H1 (cell line): ENCODE measurements at regions not wholly inside any gene's neighbourhood (a gene's known extent, or its start where the extent isn't known, plus 50 kb on each side); places are given as distances from the start of the nearest gene placed in this dataset.

Source experiments
- CTCF ChIA-PET: fragments of 300-600 bp; sonication (Branson Sonifier 250); formaldehyde crosslinking; loops from one replicate; lab custom pipeline; 2021; ENCODE audit not compliant: partially characterized antibody; lab: Charles Lee
- POLR2A ChIA-PET: fragments of 300-600 bp; sonication (Branson Sonifier 250); formaldehyde crosslinking; loops from one replicate; lab custom pipeline; 2021; ENCODE audit warnings: inconsistent platforms; ENCODE audit not compliant: partially characterized antibody; lab: Charles Lee
- DNase-seq, 2 experiments: peaks; one replicate each; pipeline versions ENCODE4 v3.0.0 to v3.0.0-alpha.2; 2010 to 2022; ENCODE audit warnings: low spot score in 2 of 2, low read depth in 1 of 2, mixed read lengths in 1 of 2
- FAIRE-seq: peaks from 2 replicates; lab custom pipeline; 2011; peaks lifted over from hg19 to GRCh38; lab: Jason Lieb, UNC
- H2AFZ ChIP-seq: 2 replicates; pipeline ENCODE4 v1.8.1; 2012; ENCODE audit warnings: low read length, inconsistent platforms
- H2AK5ac ChIP-seq: 2 replicates; pipeline ENCODE4 v1.6.1; 2013; ENCODE audit warnings: low read depth, low read length
- H2BK120ac ChIP-seq: replicated peaks from 2 replicates; pipeline ENCODE3; 2013; ENCODE audit warnings: low read depth, low read length, inconsistent platforms
- H2BK12ac ChIP-seq: 2 replicates; pipeline ENCODE4 v1.6.1; 2013; ENCODE audit warnings: low read depth, low read length
- H2BK15ac ChIP-seq: 2 replicates; pipeline ENCODE4 v1.6.1; 2013; ENCODE audit warnings: low read length
- H2BK20ac ChIP-seq: 2 replicates; pipeline ENCODE4 v1.6.1; 2013; ENCODE audit warnings: low read length
- H2BK5ac ChIP-seq: 2 replicates; pipeline ENCODE4 v1.6.1; 2013; ENCODE audit warnings: low read depth, low read length
- H3K14ac ChIP-seq: 2 replicates; pipeline ENCODE4 v1.6.1; 2013; ENCODE audit warnings: inconsistent platforms; ENCODE audit not compliant: insufficient read length
- H3K18ac ChIP-seq: 2 replicates; pipeline ENCODE4 v1.6.1; 2013; ENCODE audit warnings: low read length; ENCODE audit errors: extremely low read depth
- H3K23ac ChIP-seq: 2 replicates; pipeline ENCODE4 v1.6.1; 2013; ENCODE audit warnings: inconsistent platforms; ENCODE audit not compliant: insufficient read length
- H3K23me2 ChIP-seq: 2 replicates; pipeline ENCODE4 v1.6.1; 2013; ENCODE audit warnings: low read depth, low read length
- H3K27ac ChIP-seq: 2 replicates; pipeline ENCODE4 v1.6.1; 2011; ENCODE audit warnings: low read depth, low read length, inconsistent platforms
- H3K27me3 ChIP-seq, 4 experiments: replicated peaks in 1 of 4; 1 replicate in 1 of 4; 2 replicates in 3 of 4; pipeline versions ENCODE4 v1.6.1 to v1.8.1; 2011 to 2013; ENCODE audit warnings: low read length in 3 of 4, mild to moderate bottlenecking in 3 of 4, inconsistent platforms in 2 of 4, mixed read lengths in 2 of 4, moderate library complexity in 1 of 4; ENCODE audit not compliant: control insufficient read depth in 3 of 4, insufficient read depth in 3 of 4; ENCODE audit errors: extremely low read depth in 1 of 4
- H3K36me3 ChIP-seq, 4 experiments: 2 replicates each; pipeline versions ENCODE4 v1.6.1 to v1.8.1; 2011 to 2013; ENCODE audit warnings: mild to moderate bottlenecking in 4 of 4, low read length in 3 of 4, moderate library complexity in 2 of 4, control low read depth in 1 of 4, inconsistent platforms in 1 of 4; ENCODE audit not compliant: insufficient read depth in 4 of 4, control insufficient read depth in 2 of 4
- H3K4ac ChIP-seq: replicated peaks from 2 replicates; pipeline ENCODE3; 2013; ENCODE audit warnings: low read length, low read depth, mixed read lengths, inconsistent platforms; ENCODE audit not compliant: insufficient read length
- H3K4me1 ChIP-seq, 4 experiments: replicated peaks in 1 of 4; 1 replicate in 1 of 4; 2 replicates in 3 of 4; pipeline versions ENCODE4 v1.6.1 to v1.8.1; 2011 to 2013; ENCODE audit warnings: low read length in 3 of 4, inconsistent platforms in 2 of 4, mixed read lengths in 1 of 4; ENCODE audit not compliant: insufficient read depth in 4 of 4, control insufficient read depth in 3 of 4
- H3K4me2 ChIP-seq, 2 experiments: 2 replicates each; pipeline versions ENCODE4 v1.6.1 to v1.8.1; 2011 to 2013; ENCODE audit warnings: low read depth in 2 of 2, low read length in 2 of 2, control low read depth in 1 of 2, inconsistent platforms in 1 of 2, mild to moderate bottlenecking in 1 of 2; ENCODE audit not compliant: insufficient read depth in 1 of 2
- H3K4me3 ChIP-seq, 4 experiments: fragments of 200-600, 300-600 bp in 1 of 4; sonication (generic), shearing (Covaris generic), sonication (Bioruptor Twin) in 1 of 4; 2 replicates each; pipeline versions ENCODE4 v1.5.1 to v1.8.1; 2011 to 2016; ENCODE audit warnings: low read length in 4 of 4, low read depth in 3 of 4, control low read depth in 2 of 4, inconsistent platforms in 2 of 4, mild to moderate bottlenecking in 2 of 4, mixed read lengths in 1 of 4, moderate library complexity in 1 of 4; ENCODE audit not compliant: insufficient read depth in 2 of 4; ENCODE audit errors: extremely low read depth in 1 of 4
- H3K56ac ChIP-seq: replicated peaks from 2 replicates; pipeline ENCODE3; 2013; ENCODE audit warnings: low read depth, mild to moderate bottlenecking, mixed read lengths, low read length, inconsistent platforms; ENCODE audit not compliant: insufficient read length
- H3K79me1 ChIP-seq: 2 replicates; pipeline ENCODE4 v1.6.1; 2013; ENCODE audit warnings: low read depth, low read length, control low read depth
- H3K79me2 ChIP-seq, 2 experiments: 2 replicates each; pipeline versions ENCODE4 v1.6.1 to v1.8.1; 2012 to 2013; ENCODE audit warnings: low read length in 2 of 2, mild to moderate bottlenecking in 2 of 2, inconsistent platforms in 1 of 2; ENCODE audit not compliant: insufficient read depth in 2 of 2, control insufficient read depth in 1 of 2
- H3K9ac ChIP-seq, 4 experiments: replicated peaks in 1 of 4; 1 replicate in 1 of 4; 2 replicates in 3 of 4; pipeline versions ENCODE4 v1.6.1 to v1.8.1; 2011 to 2013; ENCODE audit warnings: low read depth in 3 of 4, low read length in 3 of 4, control low read depth in 2 of 4, mild to moderate bottlenecking in 2 of 4, moderate library complexity in 2 of 4, inconsistent platforms in 1 of 4; ENCODE audit errors: extremely low read depth in 1 of 4
- H3K9me3 ChIP-seq, 2 experiments: 2 replicates each; pipeline versions ENCODE4 v1.6.1 to v1.8.1; 2012 to 2013; ENCODE audit warnings: mild to moderate bottlenecking in 2 of 2, moderate library complexity in 2 of 2, control low read depth in 1 of 2, inconsistent platforms in 1 of 2, low read depth in 1 of 2, low read length in 1 of 2, mixed read lengths in 1 of 2; ENCODE audit not compliant: insufficient read depth in 2 of 2
- H4K20me1 ChIP-seq, 2 experiments: replicated peaks in 1 of 2; 2 replicates each; pipeline versions ENCODE3 to v1.8.1; 2011 to 2013; ENCODE audit warnings: inconsistent platforms in 2 of 2, low read length in 2 of 2, mild to moderate bottlenecking in 1 of 2; ENCODE audit not compliant: insufficient read depth in 2 of 2, control insufficient read depth in 1 of 2
- H4K5ac ChIP-seq: 2 replicates; pipeline ENCODE4 v1.6.1; 2013; ENCODE audit warnings: low read length, low read depth, mixed read lengths, inconsistent platforms; ENCODE audit not compliant: insufficient read length
- H4K8ac ChIP-seq: 2 replicates; pipeline ENCODE4 v1.8.0; 2013; ENCODE audit warnings: mild to moderate bottlenecking, moderate library complexity, low read length, inconsistent platforms; ENCODE audit not compliant: insufficient read depth; ENCODE audit errors: extremely low read depth
- H4K91ac ChIP-seq: replicated peaks from 2 replicates; pipeline ENCODE3; 2013; ENCODE audit warnings: low read length, mixed read lengths, inconsistent platforms; ENCODE audit not compliant: insufficient read length
- EP300 ChIP-seq, 2 experiments: IDR thresholded peaks; 1 replicate in 1 of 2; 2 replicates in 1 of 2; pipeline ENCODE4 v1.6.1; 2011 to 2012; ENCODE audit warnings: low read depth in 2 of 2, low read length in 2 of 2, mild to moderate bottlenecking in 2 of 2, borderline replicate concordance in 1 of 2, inconsistent platforms in 1 of 2, moderate library complexity in 1 of 2
- SIX5 ChIP-seq: IDR thresholded peaks from 2 replicates; pipeline ENCODE4 v1.6.1; 2011; ENCODE audit warnings: mild to moderate bottlenecking, low read depth, low read length
- SP2 ChIP-seq: IDR thresholded peaks from 2 replicates; pipeline ENCODE4 v1.6.1; 2012; ENCODE audit warnings: mild to moderate bottlenecking, low read length, inconsistent platforms
- ZNF274 ChIP-seq: IDR thresholded peaks from 2 replicates; pipeline ENCODE4 v1.7.0; 2012; ENCODE audit warnings: low read length, borderline replicate concordance; ENCODE audit errors: extremely low read depth
- WGBS, 2 experiments: shearing (Covaris generic) in 1 of 2; methylation state at CpG; one replicate each; pipeline versions ENCODE4 v1.1.6 to v1.1.7; 2013 to 2015; ENCODE audit warnings: low lambda C conversion rate in 2 of 2, mixed read lengths in 2 of 2, inconsistent platforms in 1 of 2, low coverage in 1 of 2, missing lambda C conversion rate in 1 of 2; ENCODE audit not compliant: insufficient replicate concordance in 2 of 2, insufficient coverage in 1 of 2, insufficient read length in 1 of 2; ENCODE audit errors: extremely low coverage in 1 of 2, missing lambda C conversion rate in 1 of 2; 5-methylcytosine and 5-hydroxymethylcytosine counted together

DNA sequence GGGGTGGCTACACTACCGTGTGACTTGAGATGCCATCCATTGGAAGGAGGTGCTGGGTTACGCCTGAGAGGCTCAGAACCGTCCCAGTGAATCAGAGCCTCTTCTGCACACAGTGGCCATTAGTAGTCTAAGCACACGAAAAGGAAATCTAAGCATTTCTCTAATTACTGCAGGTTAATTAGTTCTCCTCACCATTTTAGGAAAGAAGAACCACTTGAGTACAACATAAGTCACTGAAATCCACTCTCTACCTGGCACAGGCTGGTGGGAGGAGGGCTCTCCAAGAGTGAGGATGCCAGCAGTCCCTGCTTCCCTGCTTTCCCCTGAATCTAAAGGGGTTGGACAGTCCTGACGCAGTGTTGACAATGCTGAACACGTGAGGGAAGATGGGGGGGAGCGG lies 606.3 kb downstream of the NPHP4 start:
- no peak overlapping the region for H2AK5ac ChIP-seq
- no peak overlapping the region for H3K14ac ChIP-seq
- H2BK120ac ChIP-seq, result no peak overlapping the region
- no peak overlapping the region for H2BK12ac ChIP-seq
- POLR2A ChIA-PET, result no interaction called here
- H3K9me3 ChIP-seq, result no peaks in the 10 kb centered on the region
- H3K79me1 ChIP-seq, result no peaks in the 10 kb centered on the region
- H2BK20ac ChIP-seq, result no peak overlapping the region
- H4K20me1 ChIP-seq, result peaks cover 0 to 6% of the 10 kb centered on the region in 2 experiments
- no peak overlapping the region for H4K91ac ChIP-seq
- no peak overlapping the region for H2BK15ac ChIP-seq
- no peaks in the 10 kb centered on the region for H3K27me3 ChIP-seq
- H3K23ac ChIP-seq, result no peak overlapping the region
- no peak overlapping the region for H2AFZ ChIP-seq
- H3K4ac ChIP-seq, result no peak overlapping the region
- H4K5ac ChIP-seq, result no peak overlapping the region
- H3K18ac ChIP-seq, result no peak overlapping the region
- no peak overlapping the region for H3K27ac ChIP-seq
- TF ChIP-seq SIX5, result no peak
- TF ChIP-seq SP2, result no peak
- no peak for TF ChIP-seq EP300 (IDR thresholded peaks at IDR 0.05; ENCODE audit: borderline replicate concordance in 1 of 2, low read depth in 2 of 2, low read length in 2 of 2)
- TF ChIP-seq ZNF274, result no peak
- H3K56ac ChIP-seq, result no peak overlapping the region
- H3K4me1 ChIP-seq, result no peaks in the 10 kb centered on the region
- no peak overlapping the region for H3K4me3 ChIP-seq
- no peak for FAIRE-seq
- H3K36me3 ChIP-seq, result no peaks in the 10 kb centered on the region; a peak in 1 of 8 replicates
- no peak overlapping the region for H3K4me2 ChIP-seq
- no peak overlapping the region for H3K9ac ChIP-seq
- WGBS, 2 experiments, result 94% methylated on average over 7 of the region's 7 CpGs; no CpG with 5 or more reads in 1 of the 2 experiments
- CTCF ChIA-PET, result no interaction called here
- DNase-seq, result no peak
- H4K8ac ChIP-seq, result no peak overlapping the region
- no peaks in the 10 kb centered on the region for H3K79me2 ChIP-seq
- H3K23me2 ChIP-seq, result peaks cover 10% of the 10 kb centered on the region
- H2BK5ac ChIP-seq, result no peak overlapping the region
